ENCODE measurements at regions not wholly inside any gene's neighbourhood (a gene's known extent, or its start where the extent isn't known, plus 50 kb on each side); places are given as distances from the start of the nearest gene placed in this dataset.

GRCh38 chr9:115373710-115374045, 255.7 kb upstream of the TNC start:
- DNase-seq = no peak

DNA sequence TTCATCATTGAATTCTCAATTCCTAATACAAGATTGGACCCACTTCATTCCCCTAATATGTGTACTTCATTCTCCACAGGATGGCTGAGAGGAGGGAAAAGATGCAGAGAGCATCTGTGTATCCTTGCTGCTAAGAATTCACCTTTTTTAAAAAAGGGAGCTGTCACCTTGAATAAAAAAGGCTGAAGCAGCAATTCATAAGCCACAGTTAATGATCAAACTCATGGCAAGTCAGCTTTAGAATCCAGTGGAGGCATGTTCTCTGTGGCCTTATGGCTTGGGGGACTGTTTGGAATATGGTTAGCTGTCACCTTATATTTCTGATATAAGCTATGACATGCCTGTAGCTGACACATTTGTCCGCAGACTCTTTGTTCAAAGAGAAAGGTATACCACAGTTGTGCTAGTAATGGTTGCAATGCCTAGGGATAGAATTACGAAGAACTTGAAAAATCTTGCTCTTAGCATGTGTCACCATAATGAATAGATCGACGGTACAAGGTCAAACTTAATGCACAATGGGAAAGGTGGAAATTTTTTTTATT, 256.8 kb upstream of the TNC start:
- DNase-seq = no peak

DNA sequence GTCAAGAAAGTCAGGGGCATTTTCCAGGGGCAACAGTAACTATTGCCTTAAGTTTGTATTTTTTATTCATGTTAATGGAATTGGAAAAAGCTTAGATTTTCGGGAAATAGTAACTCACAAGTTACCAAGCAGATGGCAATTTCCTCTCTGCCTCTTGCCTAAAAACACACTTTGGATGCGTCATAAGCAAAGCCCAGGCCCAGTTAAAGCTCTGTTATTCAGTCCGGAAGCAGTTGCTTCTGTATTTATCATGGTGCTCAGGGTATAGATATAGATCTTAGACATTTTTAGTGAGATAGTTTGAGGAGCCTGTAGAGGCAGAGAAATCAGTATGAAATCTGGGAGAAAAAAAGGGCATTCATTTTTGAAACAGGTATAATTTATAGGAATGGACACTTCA, 260.3 kb upstream of the TNC start:
- DNase-seq = no peak

GRCh38 chr9:115378758-115379157, 260.8 kb upstream of the TNC start:
- no peak for DNase-seq

DNA sequence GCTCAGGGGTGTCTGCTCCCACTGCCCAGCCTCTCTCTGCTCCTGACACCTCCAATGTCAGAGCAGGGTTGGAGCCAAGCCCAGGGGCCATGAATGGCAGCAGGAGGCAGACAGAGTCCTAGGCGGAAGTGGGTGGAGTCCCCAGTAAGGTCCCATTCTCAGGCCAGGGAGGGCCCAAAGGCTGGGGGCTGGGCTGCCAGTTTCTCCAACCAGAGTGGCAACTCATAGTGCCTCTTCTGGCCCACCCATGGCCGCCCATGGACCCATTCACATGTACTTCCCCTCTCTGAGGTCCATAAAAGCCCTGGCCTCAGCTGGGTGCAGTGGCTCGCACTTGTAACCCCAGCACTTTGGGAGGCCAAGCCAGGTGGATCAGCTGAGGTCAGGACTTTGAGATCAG, 261.8 kb upstream of the TNC start:
- DNase-seq = no peak

DNA sequence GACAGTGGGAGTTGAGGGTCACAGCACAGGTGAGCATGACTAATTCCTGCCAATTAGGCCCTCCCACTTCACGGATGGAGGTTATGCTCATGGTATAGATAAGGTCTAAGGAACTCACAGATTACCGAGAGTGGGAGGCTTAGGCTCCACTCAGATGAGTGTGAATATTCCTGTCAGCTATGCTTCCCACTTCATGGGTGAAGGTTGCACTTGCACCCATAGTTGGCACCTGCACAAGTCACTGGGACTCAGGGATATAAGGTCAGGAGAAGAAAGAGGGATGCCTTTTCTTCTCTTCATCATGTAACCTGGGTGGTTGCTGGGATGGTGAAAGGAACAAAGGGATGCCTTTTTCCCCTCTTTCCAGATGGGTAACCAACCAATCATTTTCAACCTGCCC, 264.9 kb upstream of the TNC start:
- no peak for DNase-seq

- DNase-seq = no peak
These were observed 267.6 kb upstream of the TNC start for GRCh38 chr9:115385383-115386122.

DNA sequence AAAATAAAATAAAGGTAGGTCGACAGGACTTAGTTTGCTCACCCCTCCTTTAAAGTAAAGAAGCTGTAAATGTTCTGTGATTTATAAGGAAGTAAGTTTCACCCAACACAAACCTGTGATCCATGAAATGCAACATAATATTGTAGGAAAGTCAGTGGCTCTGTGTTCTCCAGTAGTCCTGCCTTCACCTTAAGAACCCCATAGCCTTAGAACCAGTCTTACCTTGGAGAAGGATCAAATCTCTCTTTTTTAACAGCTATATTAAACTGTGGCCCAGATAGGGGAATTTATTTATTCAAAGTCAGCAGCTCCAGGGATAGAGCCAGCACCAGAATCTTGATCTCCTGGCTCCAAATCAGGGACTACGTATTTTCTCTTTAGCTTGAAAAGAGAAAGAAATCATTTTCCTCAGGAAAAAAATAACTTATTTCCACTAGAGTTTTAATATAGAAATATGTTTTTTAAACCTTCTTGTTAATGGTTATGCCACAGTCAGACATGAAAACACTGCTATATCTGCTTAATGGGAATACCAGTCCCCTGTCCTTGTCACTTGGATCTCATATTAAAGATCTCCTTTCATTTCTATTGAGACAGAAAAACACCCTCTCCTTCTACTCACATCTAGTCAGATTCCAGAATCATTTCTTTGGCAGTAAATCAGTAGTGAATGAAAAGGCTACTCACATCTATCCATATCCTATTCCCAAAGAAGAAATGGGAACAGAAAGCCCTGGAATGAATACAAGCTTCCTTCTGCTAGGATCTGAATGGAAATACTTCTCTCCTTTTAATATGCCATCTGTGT, 269.2 kb upstream of the TNC start:
- DNase-seq = no peak

GRCh38 chr9:115391168-115391825, 273.3 kb upstream of the TNC start:
- DNase-seq = no peak

DNA sequence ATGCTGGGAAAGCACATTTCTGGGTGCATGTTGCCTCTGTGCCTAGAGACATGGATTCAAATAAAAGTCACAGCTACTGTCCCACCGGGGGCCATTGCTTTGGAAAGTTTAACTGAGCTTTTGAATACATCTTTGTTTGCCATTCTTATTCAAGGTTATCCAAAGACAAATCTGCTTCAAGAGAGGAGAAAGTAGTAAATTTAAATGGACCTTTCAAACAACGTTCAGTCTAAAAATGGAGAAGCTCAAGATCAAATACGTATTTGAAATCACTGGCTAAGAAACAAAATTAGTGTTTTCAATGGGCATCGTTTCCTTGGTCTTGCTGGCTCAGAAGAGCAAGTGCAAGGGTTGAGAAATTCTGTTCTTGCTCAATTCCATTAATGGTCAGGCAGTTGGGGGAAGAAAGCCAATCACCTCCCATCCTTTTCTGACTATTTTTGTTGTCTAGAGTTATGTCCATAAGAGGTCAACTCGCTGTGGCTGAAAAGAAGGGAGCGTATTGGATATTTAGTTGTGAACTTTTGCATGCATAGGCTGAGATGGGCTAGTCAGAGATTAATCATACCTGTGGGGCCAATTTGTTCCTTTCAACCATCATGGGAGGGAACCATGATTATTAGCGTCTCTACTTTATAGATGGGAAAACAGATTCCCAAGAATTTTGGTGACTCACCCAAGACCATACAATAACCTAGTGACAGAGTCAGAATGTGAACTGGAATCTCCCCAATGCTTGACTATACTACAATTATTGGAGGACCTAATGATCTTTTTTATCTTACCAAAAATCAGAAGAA, 276.2 kb upstream of the TNC start:
- no peak for DNase-seq

DNA sequence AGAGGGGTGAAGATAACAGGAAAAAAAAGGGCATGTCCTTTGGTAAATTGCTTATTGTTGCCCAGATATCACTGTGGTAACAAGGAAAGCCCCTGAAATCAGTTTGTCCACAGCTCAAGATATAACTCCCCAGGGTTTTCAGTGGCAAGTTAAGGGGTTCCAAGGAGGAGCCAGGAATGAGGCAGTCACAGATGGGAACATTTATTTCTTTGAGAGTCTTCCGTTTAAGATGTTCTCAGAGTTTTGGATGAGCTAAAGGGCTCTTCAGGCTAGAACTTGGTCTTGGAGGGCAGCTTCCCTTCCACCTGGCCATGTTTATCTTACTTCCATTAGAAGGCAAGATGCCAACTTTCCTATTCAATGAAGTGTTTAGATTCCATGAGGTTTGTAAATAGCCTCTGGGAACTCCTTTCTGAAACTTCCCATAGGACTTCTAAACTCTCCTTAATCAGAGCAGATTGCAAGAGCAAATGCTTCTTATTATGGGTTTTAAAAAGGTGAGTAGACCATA, 277.6 kb upstream of the TNC start:
- no peak for DNase-seq

DNA sequence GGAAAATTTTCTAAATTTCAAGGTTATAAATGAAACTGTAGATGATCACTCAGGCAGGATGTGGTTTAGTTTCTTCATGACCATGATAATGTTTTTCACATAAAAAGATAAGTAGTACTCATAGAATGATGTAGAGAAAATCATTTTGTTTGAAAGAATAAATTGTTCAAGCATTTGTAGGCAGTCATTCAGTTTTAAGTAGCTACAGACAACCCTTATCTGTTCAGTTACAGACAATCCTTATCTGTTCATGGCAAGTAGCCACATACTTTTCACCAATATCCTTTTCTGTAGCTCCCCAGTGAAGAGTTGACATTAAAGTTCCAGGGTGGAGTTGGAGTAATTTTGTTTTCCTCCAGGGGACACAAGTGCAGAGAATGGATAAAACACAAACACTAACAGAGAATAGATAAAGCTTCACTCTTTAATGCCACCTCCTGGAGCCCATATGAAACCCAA, 278.1 kb upstream of the TNC start:
- DNase-seq = no peak

DNA sequence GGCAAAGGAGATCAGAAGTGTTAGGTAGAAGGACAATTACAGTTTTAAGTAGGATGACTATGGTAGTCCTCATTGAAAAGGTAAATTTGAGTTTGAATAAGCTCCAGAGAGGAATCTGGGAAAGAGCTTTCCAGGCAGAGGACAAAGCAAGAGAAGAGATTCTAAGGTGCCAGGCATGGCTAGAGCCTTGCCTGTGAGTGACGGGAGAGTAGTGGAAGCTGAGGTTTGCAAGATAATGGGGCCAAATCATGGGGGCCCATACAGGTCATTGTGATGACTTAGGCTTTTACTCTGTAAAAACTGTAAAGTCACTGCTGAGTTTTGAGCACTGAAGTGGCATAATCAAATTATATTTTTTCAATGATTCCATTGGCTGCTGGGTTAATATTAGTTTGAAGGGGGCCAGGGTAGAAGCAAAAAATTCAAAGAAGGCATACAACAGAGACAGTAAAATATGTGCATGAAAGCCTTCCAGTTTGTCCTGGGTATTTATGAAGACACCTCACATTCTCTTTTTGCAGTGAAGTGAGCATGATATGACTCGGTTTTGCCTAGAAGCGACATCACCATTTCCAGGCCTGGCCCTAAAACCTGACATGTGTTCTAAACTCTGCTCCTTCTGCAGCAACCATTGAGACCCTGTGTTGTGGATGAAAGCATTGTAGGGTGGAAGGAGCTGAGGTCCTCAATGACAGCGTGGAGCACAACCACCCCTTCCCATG, 279.8 kb upstream of the TNC start:
- DNase-seq = no peak

DNA sequence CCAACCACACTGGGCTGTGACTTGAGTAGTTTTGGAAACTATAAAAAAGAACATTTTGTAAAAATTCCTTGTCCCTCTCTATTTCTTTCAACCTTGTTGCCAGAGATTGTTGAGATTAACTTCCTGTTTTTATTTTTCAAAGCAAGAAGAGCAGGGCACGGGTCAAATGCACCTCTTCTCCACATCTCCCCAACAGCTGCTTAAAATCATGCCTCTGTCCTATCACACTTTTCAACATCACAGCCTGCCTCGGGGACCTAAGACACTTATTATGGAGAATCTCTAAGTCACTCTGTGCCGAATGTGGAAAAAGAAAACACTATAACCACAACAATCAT, 280.3 kb upstream of the TNC start:
- DNase-seq = no peak

- no peak for DNase-seq
These were observed 281.0 kb upstream of the TNC start for GRCh38 chr9:115398996-115399395.

GRCh38 chr9:115400796-115401195, 282.8 kb upstream of the TNC start:
- DNase-seq = no peak

GRCh38 chr9:115401756-115402327, 283.9 kb upstream of the TNC start:
- no peak for DNase-seq

- no peak for DNase-seq
These were observed 285.8 kb upstream of the TNC start for GRCh38 chr9:115403753-115404152.

DNA sequence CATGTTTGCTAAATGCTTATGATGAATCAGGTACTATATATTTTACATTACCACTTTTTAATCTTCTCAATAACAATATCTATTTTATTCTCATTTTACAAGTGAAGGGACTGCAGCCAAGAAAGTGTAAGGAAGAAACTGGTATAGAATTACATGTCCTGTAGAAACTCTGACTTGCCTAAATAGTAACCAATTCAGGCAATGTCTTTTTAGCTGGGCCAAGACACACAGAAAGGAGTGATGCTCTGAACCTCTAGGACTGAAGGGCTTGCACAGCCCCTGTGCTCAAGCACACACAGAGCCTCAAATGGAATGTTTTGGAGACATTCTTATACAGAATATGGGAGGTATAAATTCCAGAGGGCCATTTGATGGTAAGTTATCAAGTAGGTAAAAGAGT, 286.4 kb upstream of the TNC start:
- DNase-seq = no peak

DNA sequence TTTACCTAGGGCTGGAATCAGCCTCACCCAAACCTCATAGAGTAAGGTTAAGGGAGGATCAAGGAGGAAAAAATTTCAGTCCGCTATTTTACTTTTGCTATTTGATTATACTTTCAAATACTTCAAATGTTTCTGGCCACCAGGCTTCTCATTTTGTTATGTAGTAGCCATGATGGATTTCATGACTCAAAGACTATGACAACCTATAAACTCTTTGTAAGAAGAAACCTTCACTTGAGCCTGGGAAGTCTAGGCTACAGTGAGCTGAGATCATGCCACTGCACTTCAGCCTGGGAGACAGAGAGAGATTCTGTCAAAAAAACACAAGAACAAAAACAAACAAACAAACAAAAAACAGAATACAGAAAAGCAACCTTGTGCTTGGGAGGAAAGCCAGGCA, 293.6 kb upstream of the TNC start:
- DNase-seq = no peak

- DNase-seq = no peak
These were observed 294.1 kb upstream of the TNC start for GRCh38 chr9:115411993-115412452.

GRCh38 chr9:115412656-115413055, 294.7 kb upstream of the TNC start:
- no peak for DNase-seq
